CD4-positive, CD25-positive, alpha-beta regulatory T cell (primary cell): ENCODE measurements at regions not wholly inside any gene's neighbourhood (a gene's known extent, or its start where the extent isn't known, plus 50 kb on each side); places are given as distances from the start of the nearest gene placed in this dataset.
"Not testable (repeated sequence)": the region's sequence is repeated elsewhere in the genome, so short reads cannot be mapped to it uniquely, and the experiment has no call there.

Experiments used
- ATAC-seq, 2 donors: fragments of 150-1000 bp; cut with Tn5 transposase; one replicate each; pipeline ENCODE4 v1.10.0; 2021; ENCODE audit warnings: low read depth in 2 of 2, moderate number of reproducible peaks in 2 of 2, moderate library complexity in 1 of 2
- DNase-seq, 3 donors: peaks; one replicate each; pipeline versions ENCODE4 v3.0.0 to v3.0.0-alpha.2; 2012 to 2022; ENCODE audit warnings: mixed read lengths in 1 of 3
- H3K27ac ChIP-seq: one replicate; pipeline ENCODE4 v1.7.0; 2013; ENCODE audit warnings: mild to moderate bottlenecking, low read length; ENCODE audit not compliant: insufficient read depth, poor library complexity, severe bottlenecking
- H3K27me3 ChIP-seq: one replicate; pipeline ENCODE4 v1.7.0; 2013; ENCODE audit warnings: low read length; ENCODE audit not compliant: control insufficient read depth, insufficient read depth
- H3K36me3 ChIP-seq: one replicate; pipeline ENCODE4 v1.7.0; 2013; ENCODE audit warnings: mild to moderate bottlenecking, low read length, moderate library complexity; ENCODE audit not compliant: control insufficient read depth, insufficient read depth
- H3K4me1 ChIP-seq: 2 replicates; pipeline ENCODE4 v1.7.0; 2013; ENCODE audit warnings: mild to moderate bottlenecking, low read length; ENCODE audit not compliant: insufficient read depth, control insufficient read depth, poor library complexity, severe bottlenecking
- H3K4me3 ChIP-seq: one replicate; pipeline ENCODE4 v1.7.0; 2013; ENCODE audit warnings: low read depth, mild to moderate bottlenecking, low read length, moderate library complexity
- H3K9me3 ChIP-seq, 2 experiments: 1 replicate in 1 of 2; 2 replicates in 1 of 2; pipeline ENCODE4 v1.7.0; 2013; ENCODE audit warnings: low read length in 2 of 2, mild to moderate bottlenecking in 1 of 2, moderate library complexity in 1 of 2; ENCODE audit not compliant: control insufficient read depth in 2 of 2
- H3K27ac Mint-ChIP-seq, 3 donors: one replicate each; pipeline ENCODE4 v1.8.0; 2020 to 2022; ENCODE audit warnings: mild to moderate bottlenecking in 3 of 3, mixed read lengths in 3 of 3, moderate library complexity in 2 of 3
- H3K27me3 Mint-ChIP-seq: one replicate; pipeline ENCODE4 v1.8.0; 2022; ENCODE audit warnings: mild to moderate bottlenecking, mixed read lengths
- H3K36me3 Mint-ChIP-seq: one replicate; pipeline ENCODE4 v1.8.0; 2020; ENCODE audit warnings: mixed read lengths
- H3K4me1 Mint-ChIP-seq, 4 donors: one replicate each; pipeline ENCODE4 v1.8.0; 2020 to 2022; ENCODE audit warnings: mixed read lengths in 4 of 4, mild to moderate bottlenecking in 1 of 4
- H3K4me3 Mint-ChIP-seq, 4 donors: one replicate each; pipeline ENCODE4 v1.8.0; 2020 to 2022; ENCODE audit warnings: mild to moderate bottlenecking in 4 of 4, mixed read lengths in 4 of 4, moderate library complexity in 3 of 4
- H3K9me3 Mint-ChIP-seq, 7 donors: one replicate each; pipeline ENCODE4 v1.8.0; 2020 to 2022; ENCODE audit warnings: mixed read lengths in 7 of 7, mild to moderate bottlenecking in 3 of 7, moderate library complexity in 2 of 7

GRCh38 chr16:88264641-88265285 lies 118.0 kb upstream of the ZNF469 start:
- Histone ChIP-seq H3K4me3 (no peak overlapping the region), H3K27me3 (no peaks in the 10 kb centered on the region), H3K4me1 (peaks cover 3% of the 10 kb centered on the region), H3K27ac (no peak overlapping the region), H3K9me3 (no peaks in the 10 kb centered on the region), H3K36me3 (no peaks in the 10 kb centered on the region)
- Mint-ChIP-seq H3K4me1 (peaks cover 0 to 4% (median 0%) of the 10 kb centered on the region in 4 donors), H3K4me3 (no peak overlapping the region), H3K36me3 (no peaks in the 10 kb centered on the region), H3K27ac (no peak overlapping the region), H3K9me3 (no peaks in the 10 kb centered on the region), H3K27me3 (peaks cover 16% of the 10 kb centered on the region)
- DNase-seq (peak in 2 of 3 donors; percentile 29 to 42), ATAC-seq (peak; percentile 62 to 68)

GRCh38 chr16:88265286-88265938 lies 117.3 kb upstream of the ZNF469 start:
- not testable (repeated sequence) for H3K27ac Mint-ChIP-seq, H3K36me3 ChIP-seq, H3K4me3 ChIP-seq, H3K36me3 Mint-ChIP-seq, H3K27ac ChIP-seq, H3K9me3 Mint-ChIP-seq, H3K4me3 Mint-ChIP-seq, H3K27me3 ChIP-seq, H3K4me1 Mint-ChIP-seq, H3K4me1 ChIP-seq, H3K9me3 ChIP-seq
- H3K27me3 Mint-ChIP-seq: peaks cover 15% of the 10 kb centered on the region
- ATAC-seq (peak; percentile 7 to 44), DNase-seq (peak in 1 of 3 donors; percentile 7)

- not testable (repeated sequence) for H3K36me3 ChIP-seq, H3K27ac ChIP-seq, ATAC-seq, H3K27ac Mint-ChIP-seq, H3K36me3 Mint-ChIP-seq, DNase-seq, H3K4me3 ChIP-seq, H3K4me3 Mint-ChIP-seq, H3K9me3 Mint-ChIP-seq, H3K4me1 ChIP-seq, H3K4me1 Mint-ChIP-seq, H3K9me3 ChIP-seq, H3K27me3 ChIP-seq
- H3K27me3 Mint-ChIP-seq: peaks cover 11% of the 10 kb centered on the region
These were observed 116.7 kb upstream of the ZNF469 start for GRCh38 chr16:88266036-88266435.

GRCh38 chr16:88266935-88267551 lies 115.7 kb upstream of the ZNF469 start:
- not testable (repeated sequence) for H3K27ac ChIP-seq, H3K4me1 Mint-ChIP-seq, H3K4me3 ChIP-seq, ATAC-seq, H3K27me3 ChIP-seq, H3K9me3 ChIP-seq, DNase-seq, H3K27ac Mint-ChIP-seq, H3K4me1 ChIP-seq, H3K36me3 ChIP-seq, H3K36me3 Mint-ChIP-seq, H3K9me3 Mint-ChIP-seq, H3K4me3 Mint-ChIP-seq
- H3K27me3 Mint-ChIP-seq: peaks cover 11% of the 10 kb centered on the region

- not testable (repeated sequence) for H3K27me3 ChIP-seq, ATAC-seq, H3K9me3 Mint-ChIP-seq, H3K27me3 Mint-ChIP-seq, H3K4me1 ChIP-seq, H3K4me3 Mint-ChIP-seq, DNase-seq, H3K27ac Mint-ChIP-seq, H3K27ac ChIP-seq, H3K4me3 ChIP-seq, H3K9me3 ChIP-seq, H3K36me3 Mint-ChIP-seq, H3K4me1 Mint-ChIP-seq, H3K36me3 ChIP-seq
These were observed 114.4 kb upstream of the ZNF469 start for GRCh38 chr16:88268186-88268970.

GRCh38 chr16:88270171-88270790 lies 112.5 kb upstream of the ZNF469 start:
- H3K27me3 ChIP-seq, ATAC-seq, H3K9me3 Mint-ChIP-seq, H3K4me1 ChIP-seq, H3K4me3 Mint-ChIP-seq, H3K36me3 ChIP-seq, H3K9me3 ChIP-seq, DNase-seq, H3K27ac ChIP-seq, H3K36me3 Mint-ChIP-seq, H3K27me3 Mint-ChIP-seq, H3K4me1 Mint-ChIP-seq, H3K4me3 ChIP-seq, H3K27ac Mint-ChIP-seq: not testable (repeated sequence)

- H3K27ac ChIP-seq, H3K27me3 Mint-ChIP-seq, H3K4me3 ChIP-seq, H3K9me3 ChIP-seq, H3K4me1 Mint-ChIP-seq, H3K27me3 ChIP-seq, H3K4me3 Mint-ChIP-seq, H3K27ac Mint-ChIP-seq, H3K36me3 Mint-ChIP-seq, H3K4me1 ChIP-seq, ATAC-seq, DNase-seq, H3K9me3 Mint-ChIP-seq, H3K36me3 ChIP-seq: not testable (repeated sequence)
These were observed 111.5 kb upstream of the ZNF469 start for GRCh38 chr16:88271296-88271695.
